COLO668 (cell line): ENCODE measurements at regions not wholly inside any gene's neighbourhood (a gene's known extent, or its start where the extent isn't known, plus 50 kb on each side); places are given as distances from the start of the nearest gene placed in this dataset.

ENCODE experiments used
- DNase-seq: peaks from one replicate; lab custom pipeline; 2025; ENCODE audit not compliant: unreplicated experiment; lab: John Stamatoyannopoulos, UW

GRCh38 chr2:193333539-193333938 lies 1138.8 kb upstream of the TMEFF2 start:
- DNase-seq = no peak

- DNase-seq = no peak
Observed at GRCh38 chr2:193332941-193333340, 1138.2 kb upstream of the TMEFF2 start.

DNA sequence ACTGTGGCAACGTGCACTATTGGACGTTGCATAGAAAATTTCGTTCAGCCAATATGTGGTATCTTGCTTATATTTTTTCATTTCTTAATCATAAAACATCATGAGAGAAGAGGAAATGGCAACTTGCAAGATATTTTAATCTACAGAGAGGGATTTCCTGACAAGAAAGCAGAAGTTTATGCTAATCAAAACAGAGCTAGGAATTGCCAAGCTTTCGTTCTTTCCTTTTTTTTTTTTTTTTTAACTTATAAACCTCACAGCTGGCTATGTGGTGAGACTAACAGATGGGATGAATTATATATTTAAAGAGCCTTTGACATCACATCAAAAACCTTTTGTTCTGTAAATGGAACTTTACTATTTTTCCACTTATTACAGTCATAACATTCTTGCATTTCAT lies 1136.9 kb upstream of the TMEFF2 start:
- DNase-seq = no peak

GRCh38 chr2:193326296-193326695 lies 1131.6 kb upstream of the TMEFF2 start:
- DNase-seq = no peak

DNA sequence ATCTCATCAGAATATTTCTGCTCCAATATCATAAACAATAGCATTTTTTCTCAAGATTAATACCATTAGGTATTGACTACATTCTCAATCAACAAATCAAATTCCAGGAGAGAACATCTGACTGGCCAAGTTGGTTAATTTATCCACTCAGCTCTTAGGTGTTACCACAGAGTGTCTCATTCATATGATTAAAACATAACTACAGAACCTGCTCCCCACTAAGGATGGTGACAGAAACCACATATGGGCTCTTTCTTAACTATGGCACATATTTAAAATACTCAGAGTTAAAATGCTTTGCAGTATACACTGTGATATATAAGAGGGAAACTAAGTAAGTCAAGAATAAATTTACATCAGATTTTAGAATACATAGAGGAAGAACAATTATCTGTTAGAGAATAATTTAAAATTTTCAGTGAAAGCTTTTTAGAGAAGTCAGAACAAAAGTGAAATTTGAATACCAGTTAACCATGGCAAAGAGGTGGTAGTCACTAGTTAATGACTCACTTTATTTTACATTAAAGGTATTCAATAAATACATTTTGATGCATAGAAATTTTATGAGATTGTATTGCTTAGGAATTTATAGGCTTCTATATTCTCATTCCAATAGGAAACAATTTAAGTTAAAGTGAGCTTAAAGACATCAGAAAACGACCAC lies 1120.8 kb upstream of the TMEFF2 start:
- no peak for DNase-seq

DNA sequence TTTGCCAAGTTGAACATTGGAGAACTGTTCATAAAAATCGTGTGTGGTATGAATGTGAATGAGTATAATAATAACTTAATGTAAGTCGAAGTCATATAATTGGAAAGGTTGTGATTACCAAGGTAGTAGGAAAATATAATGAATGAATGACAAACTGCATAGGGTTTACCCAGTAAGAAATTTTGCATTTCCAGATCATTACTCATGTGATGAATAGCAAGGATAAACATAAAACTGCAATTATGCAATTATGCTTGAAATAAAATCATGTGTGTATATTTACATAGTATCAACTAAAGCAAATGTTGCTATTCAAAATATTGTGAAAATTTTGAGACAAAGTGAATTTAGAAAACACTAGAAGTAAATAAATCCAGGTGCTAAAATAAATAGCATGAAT lies 1108.7 kb upstream of the TMEFF2 start:
- DNase-seq = no peak

DNA sequence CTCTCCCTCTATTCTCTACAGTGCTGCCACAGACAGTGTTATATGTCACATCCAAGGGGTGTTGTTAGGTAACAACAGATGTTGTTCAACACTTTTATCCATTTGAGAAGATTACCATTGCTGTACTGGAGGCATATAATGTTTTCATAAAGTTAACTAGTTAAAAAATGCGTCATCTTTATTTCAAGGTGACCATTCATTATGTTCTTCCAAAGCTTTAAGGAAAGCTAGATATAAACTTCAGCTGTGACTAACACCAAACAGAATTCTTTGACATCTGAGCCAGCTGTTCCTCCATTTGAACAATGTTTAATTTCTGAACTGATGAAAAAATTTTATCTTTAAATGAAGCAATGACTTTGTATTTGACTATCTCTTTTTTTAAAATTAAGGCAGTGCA lies 1099.6 kb upstream of the TMEFF2 start:
- DNase-seq = no peak

- no peak for DNase-seq
Observed at GRCh38 chr2:193279361-193279760, 1084.6 kb upstream of the TMEFF2 start.

GRCh38 chr2:193276988-193277387 lies 1082.3 kb upstream of the TMEFF2 start:
- no peak for DNase-seq

DNA sequence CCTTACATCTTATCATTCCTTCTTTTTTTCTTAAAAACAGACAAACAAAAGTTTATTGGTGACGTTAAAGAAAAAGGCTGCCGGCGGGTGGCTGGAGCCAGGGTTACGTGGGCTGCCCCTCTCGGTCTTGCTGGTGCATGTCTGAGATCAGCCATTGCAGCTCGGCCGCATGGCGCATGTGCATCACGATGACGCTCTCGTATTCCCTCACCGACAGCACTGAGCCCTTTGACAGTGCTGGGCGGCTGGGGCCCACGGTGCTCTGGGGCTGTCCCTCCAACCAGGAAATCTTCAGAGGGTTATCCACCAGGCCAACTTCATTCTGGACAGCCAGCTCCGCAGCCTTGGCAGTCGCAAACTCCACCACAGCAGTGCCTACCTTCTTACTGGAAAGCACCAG lies 1081.8 kb upstream of the TMEFF2 start:
- no peak for DNase-seq

GRCh38 chr2:193276069-193276468 lies 1081.3 kb upstream of the TMEFF2 start:
- DNase-seq = no peak

GRCh38 chr2:193272011-193272410 lies 1077.3 kb upstream of the TMEFF2 start:
- DNase-seq = no peak

- no peak for DNase-seq
Observed at GRCh38 chr2:193270816-193271215, 1076.1 kb upstream of the TMEFF2 start.

- no peak for DNase-seq
Observed at GRCh38 chr2:193267496-193268002, 1072.8 kb upstream of the TMEFF2 start.

- no peak for DNase-seq
Observed at GRCh38 chr2:193253014-193253530, 1058.3 kb upstream of the TMEFF2 start.

DNA sequence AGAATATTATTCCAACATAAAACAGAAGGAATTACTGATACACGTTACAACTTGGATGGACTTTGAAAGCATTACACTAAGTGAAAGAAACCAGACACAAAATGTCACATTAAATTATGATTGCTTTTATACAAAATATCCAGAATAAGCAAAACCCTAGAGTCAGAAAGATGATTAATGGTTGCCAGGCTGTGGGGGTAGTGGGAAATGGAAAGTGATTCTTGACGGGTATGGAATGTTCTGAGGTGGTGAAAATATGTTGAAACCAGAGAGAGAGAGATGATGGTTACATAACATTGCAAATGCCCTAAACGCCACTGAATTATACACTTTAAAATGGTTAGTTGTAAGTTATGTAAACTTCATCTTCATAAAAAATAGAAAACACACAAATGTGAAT lies 1057.2 kb upstream of the TMEFF2 start:
- DNase-seq = no peak

- no peak for DNase-seq
Observed at GRCh38 chr2:193250389-193250788, 1055.7 kb upstream of the TMEFF2 start.

GRCh38 chr2:193240752-193241151 lies 1046.0 kb upstream of the TMEFF2 start:
- DNase-seq = no peak

GRCh38 chr2:193231634-193232033 lies 1036.9 kb upstream of the TMEFF2 start:
- DNase-seq = no peak

DNA sequence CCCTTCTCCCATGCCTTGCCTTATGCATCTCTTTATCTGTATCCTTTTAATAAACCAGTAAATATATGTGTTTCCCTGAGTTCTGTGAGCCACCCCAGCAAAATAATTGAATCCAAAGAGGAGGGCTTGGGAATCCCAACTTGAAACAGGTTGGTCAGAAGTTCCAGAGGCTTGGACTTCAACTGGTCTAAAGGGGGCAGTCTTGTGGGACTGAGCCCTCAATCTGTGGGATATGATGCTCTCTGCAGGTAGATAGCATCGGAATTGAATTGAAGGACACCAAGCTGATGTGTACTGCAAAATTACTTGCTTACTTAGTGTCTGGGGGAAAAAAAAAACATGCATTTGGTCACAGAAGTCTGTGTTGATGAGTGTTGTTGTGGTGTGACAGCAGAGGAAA lies 1033.5 kb upstream of the TMEFF2 start:
- no peak for DNase-seq

DNA sequence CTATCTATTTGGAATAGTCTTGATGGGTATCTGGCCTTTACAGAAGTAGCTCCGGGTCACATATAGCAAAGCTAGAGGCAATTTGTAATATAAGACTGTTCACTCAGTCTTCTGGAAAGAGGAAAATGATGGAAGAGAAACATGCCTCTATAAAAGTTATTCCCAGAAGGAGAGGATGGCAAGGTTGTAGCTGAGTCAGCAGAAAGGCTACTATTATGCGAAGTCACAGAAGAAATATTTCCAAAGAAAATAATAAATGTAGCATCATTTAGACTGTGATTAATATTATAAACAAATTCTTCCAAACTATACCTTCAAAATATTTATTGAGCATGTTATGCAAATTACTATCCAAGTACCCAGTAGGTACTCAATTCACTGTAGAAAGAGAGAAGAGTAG lies 1027.7 kb upstream of the TMEFF2 start:
- no peak for DNase-seq

GRCh38 chr2:193219413-193219812 lies 1024.7 kb upstream of the TMEFF2 start:
- DNase-seq = no peak

- no peak for DNase-seq
Observed at GRCh38 chr2:193201583-193201982, 1006.9 kb upstream of the TMEFF2 start.
